ENCODE measurements at regions not wholly inside any gene's neighbourhood (a gene's known extent, or its start where the extent isn't known, plus 50 kb on each side); places are given as distances from the start of the nearest gene placed in this dataset.

DNA sequence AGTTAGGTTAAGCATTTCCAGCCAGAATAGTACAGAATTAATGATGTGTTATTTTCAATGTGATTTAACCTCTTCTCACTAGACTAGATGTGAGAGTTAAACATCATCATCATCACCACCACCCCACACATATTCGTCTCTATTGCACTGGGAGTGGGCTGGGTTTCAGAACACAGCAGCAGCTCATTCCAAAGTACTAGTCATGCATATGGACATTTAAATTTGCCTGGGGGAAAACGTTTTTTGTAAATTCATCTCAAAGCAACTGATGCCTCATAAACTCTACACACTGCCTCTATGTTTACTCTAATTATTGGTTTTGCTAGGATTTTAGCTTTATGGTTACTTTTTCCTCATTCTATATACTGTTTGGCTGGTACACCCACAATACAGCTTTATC is 509.1 kb downstream of the PPP4R3C start:
- no peaks in the 10 kb centered on the region for H3K27me3 ChIP-seq
- no peaks in the 10 kb centered on the region for H3K36me3 ChIP-seq
- no peaks in the 10 kb centered on the region for H3K4me1 ChIP-seq
- ATAC-seq (no peak), DNase-seq (no peak)
- H3K9me3 ChIP-seq, result no peaks in the 10 kb centered on the region
- TF ChIP-seq, protein P1, sequence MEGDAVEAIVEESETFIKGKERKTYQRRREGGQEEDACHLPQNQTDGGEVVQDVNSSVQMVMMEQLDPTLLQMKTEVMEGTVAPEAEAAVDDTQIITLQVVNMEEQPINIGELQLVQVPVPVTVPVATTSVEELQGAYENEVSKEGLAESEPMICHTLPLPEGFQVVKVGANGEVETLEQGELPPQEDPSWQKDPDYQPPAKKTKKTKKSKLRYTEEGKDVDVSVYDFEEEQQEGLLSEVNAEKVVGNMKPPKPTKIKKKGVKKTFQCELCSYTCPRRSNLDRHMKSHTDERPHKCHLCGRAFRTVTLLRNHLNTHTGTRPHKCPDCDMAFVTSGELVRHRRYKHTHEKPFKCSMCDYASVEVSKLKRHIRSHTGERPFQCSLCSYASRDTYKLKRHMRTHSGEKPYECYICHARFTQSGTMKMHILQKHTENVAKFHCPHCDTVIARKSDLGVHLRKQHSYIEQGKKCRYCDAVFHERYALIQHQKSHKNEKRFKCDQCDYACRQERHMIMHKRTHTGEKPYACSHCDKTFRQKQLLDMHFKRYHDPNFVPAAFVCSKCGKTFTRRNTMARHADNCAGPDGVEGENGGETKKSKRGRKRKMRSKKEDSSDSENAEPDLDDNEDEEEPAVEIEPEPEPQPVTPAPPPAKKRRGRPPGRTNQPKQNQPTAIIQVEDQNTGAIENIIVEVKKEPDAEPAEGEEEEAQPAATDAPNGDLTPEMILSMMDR (IDR thresholded peaks at IDR 0.05), result no peak
- TF ChIP-seq POLR2A (IDR thresholded peaks at IDR 0.05), result no peak
- intact Hi-C loops (cut with DNase I), result no loop called here
- no peak overlapping the region for H3K4me3 ChIP-seq
- 24 to 33% (median 31%) methylated on average over 2 of the region's 2 CpGs for WGBS, 4 donors
- no peak overlapping the region for H3K27ac ChIP-seq

DNA sequence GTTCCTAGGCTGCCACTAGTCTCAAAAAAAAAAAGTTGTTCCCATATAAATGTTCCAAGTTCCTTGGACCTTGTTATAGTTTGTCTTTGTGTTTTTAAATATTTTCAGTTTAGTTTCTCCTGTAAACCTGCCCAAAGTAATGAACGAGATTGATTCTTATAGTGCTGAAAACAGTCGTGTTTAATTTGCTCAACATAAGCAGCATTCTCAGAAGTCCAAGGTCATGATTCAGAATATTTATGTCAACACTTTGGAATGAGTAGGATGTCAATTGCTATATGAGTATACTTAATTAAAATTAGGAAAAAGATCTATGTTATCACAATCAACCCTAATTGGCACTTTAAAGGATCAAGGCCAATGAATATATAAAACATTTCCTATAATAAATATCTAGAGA is 510.9 kb downstream of the PPP4R3C start:
- Histone ChIP-seq H3K4me3 (no peak overlapping the region), H3K4me1 (no peaks in the 10 kb centered on the region), H3K9me3 (no peaks in the 10 kb centered on the region), H3K27ac (no peak overlapping the region), H3K27me3 (no peaks in the 10 kb centered on the region), H3K36me3 (no peaks in the 10 kb centered on the region)
- ATAC-seq, result no peak
- DNase-seq, result no peak
- intact Hi-C loops (cut with DNase I), result no loop called here
- TF ChIP-seq, protein P1 (IDR thresholded peaks at IDR 0.05), result no peak
- TF ChIP-seq POLR2A (IDR thresholded peaks at IDR 0.05), result no peak
- WGBS, 4 donors, result 20 to 30% (median 23%) methylated on average over 2 of the region's 2 CpGs

DNA sequence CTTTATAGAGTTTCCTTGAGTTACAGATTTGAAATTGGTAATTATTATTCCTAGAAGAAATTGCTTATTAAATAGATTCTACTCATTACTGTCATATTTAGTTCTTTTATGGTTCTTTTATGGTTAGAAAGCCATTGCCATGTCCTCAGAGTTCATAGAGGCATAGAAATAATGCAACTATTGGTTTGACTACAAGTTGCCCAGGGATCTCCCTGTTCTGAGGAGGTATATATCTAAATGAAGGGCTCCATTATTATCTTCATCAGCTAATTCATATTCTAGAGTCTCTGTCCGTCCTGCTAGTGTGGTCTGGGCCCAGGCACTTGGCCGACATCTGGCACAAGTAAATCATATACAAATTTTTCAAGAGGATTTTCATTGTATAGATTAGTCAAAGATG is 535.7 kb downstream of the PPP4R3C start:
- Histone ChIP-seq H3K27ac (no peak overlapping the region), H3K9me3 (no peaks in the 10 kb centered on the region), H3K4me3 (no peak overlapping the region), H3K36me3 (no peaks in the 10 kb centered on the region), H3K27me3 (no peaks in the 10 kb centered on the region), H3K4me1 (no peaks in the 10 kb centered on the region)
- intact Hi-C loops (cut with DNase I), result no loop called here
- DNase-seq (no peak), ATAC-seq (no peak)
- TF ChIP-seq, protein P1 (IDR thresholded peaks at IDR 0.05), result no peak
- TF ChIP-seq POLR2A (IDR thresholded peaks at IDR 0.05), result no peak
- WGBS, 4 donors, result 58 to 76% (median 69%) methylated on average over 2 of the region's 2 CpGs

DNA sequence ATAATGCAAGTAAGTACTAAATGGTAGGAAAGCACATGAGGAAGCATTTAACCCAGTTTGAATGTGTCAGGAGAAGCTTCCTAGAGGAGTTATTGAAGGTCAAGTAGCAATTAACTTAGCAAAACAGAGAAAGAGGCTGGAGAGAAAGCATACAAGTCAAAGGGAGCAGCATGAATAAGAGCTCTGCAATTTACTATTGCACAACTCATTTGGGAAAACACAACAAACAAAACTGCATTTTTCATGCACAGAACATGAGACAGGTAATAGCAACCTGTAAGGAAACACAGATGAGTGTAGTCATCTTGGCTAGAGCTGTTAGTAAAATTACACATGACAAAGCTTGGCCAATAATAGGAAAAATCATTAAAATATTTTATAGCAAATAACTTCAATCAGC is 538.1 kb downstream of the PPP4R3C start:
- intact Hi-C loops (cut with DNase I), result no loop called here
- no peaks in the 10 kb centered on the region for H3K36me3 ChIP-seq

More for the DNA sequence above, 538.1 kb downstream of the PPP4R3C start:
- ATAC-seq (no peak), DNase-seq (no peak)
- no peaks in the 10 kb centered on the region for H3K4me1 ChIP-seq
- H3K27me3 ChIP-seq, result no peaks in the 10 kb centered on the region
- H3K9me3 ChIP-seq, result no peaks in the 10 kb centered on the region
- no peak overlapping the region for H3K27ac ChIP-seq
- TF ChIP-seq, protein P1 (IDR thresholded peaks at IDR 0.05), result no peak
- no peak for TF ChIP-seq POLR2A (IDR thresholded peaks at IDR 0.05)
- no peak overlapping the region for H3K4me3 ChIP-seq
